SU-DHL-6 (cell line): ENCODE measurements at regions not wholly inside any gene's neighbourhood (a gene's known extent, or its start where the extent isn't known, plus 50 kb on each side); places are given as distances from the start of the nearest gene placed in this dataset.

ENCODE experiments used
- H2AFZ ChIP-seq: fragments of 200-600 bp; sonication (generic); 2 replicates; pipeline ENCODE4 v1.6.1; 2014; ENCODE audit warnings: low read depth, mild to moderate bottlenecking, moderate library complexity, mixed read lengths, antibody characterized with exemption, low read length; ENCODE audit not compliant: severe bottlenecking
- H3F3A ChIP-seq: fragments of 200-600 bp; shearing (Covaris generic); 2 replicates; pipeline ENCODE4 v1.6.0; 2016; ENCODE audit warnings: antibody characterized with exemption, mild to moderate bottlenecking; ENCODE audit not compliant: insufficient read depth
- H3K27ac ChIP-seq: fragments of 200-600 bp; sonication (generic); 2 replicates; pipeline ENCODE4 v1.5.1; 2016; ENCODE audit warnings: low read depth, mild to moderate bottlenecking, low read length, moderate library complexity, mixed read lengths
- H3K27me3 ChIP-seq: fragments of 200-600 bp; sonication (generic), shearing (Covaris generic); 2 replicates; pipeline ENCODE4 v1.6.0; 2014; ENCODE audit warnings: mild to moderate bottlenecking, low read length
- H3K36me3 ChIP-seq: fragments of 200-600 bp; sonication (generic); 2 replicates; pipeline ENCODE4 v1.6.1; 2014; ENCODE audit warnings: mild to moderate bottlenecking, low read length, mixed read lengths
- H3K4me2 ChIP-seq: fragments of 300-600, 200-600 bp; shearing (Covaris generic), sonication (generic); 2 replicates; pipeline ENCODE4 v1.6.0; 2014; ENCODE audit warnings: low read length, low read depth, mild to moderate bottlenecking; ENCODE audit not compliant: poor library complexity, severe bottlenecking
- H3K4me3 ChIP-seq: fragments of 200-600 bp; sonication (generic); 2 replicates; pipeline ENCODE4 v1.5.1; 2014; ENCODE audit warnings: antibody characterized with exemption, low read length, mild to moderate bottlenecking, mixed read lengths; ENCODE audit not compliant: insufficient read depth, poor library complexity, severe bottlenecking
- H3K79me2 ChIP-seq: fragments of 200-600 bp; sonication (generic); 2 replicates; pipeline ENCODE4 v1.6.1; 2014; ENCODE audit warnings: mild to moderate bottlenecking, low read length, moderate library complexity; ENCODE audit not compliant: insufficient read depth
- H3K9ac ChIP-seq: fragments of 200-600 bp; sonication (generic); 2 replicates; pipeline ENCODE4 v1.7.0; 2014; ENCODE audit warnings: mild to moderate bottlenecking, low read length
- H3K9me2 ChIP-seq: fragments of 200-600 bp; sonication (generic); replicated peaks from 2 replicates; pipeline ENCODE4 v1.6.1; 2014; ENCODE audit warnings: low read length; ENCODE audit not compliant: insufficient read depth
- H3K9me3 ChIP-seq: fragments of 200-600 bp; sonication (generic); 2 replicates; pipeline ENCODE4 v1.6.1; 2014; ENCODE audit warnings: low read length, mixed read lengths; ENCODE audit not compliant: insufficient read depth
- H4K20me1 ChIP-seq: fragments of 200-600 bp; sonication (generic); 2 replicates; pipeline ENCODE4 v1.6.1; 2014; ENCODE audit warnings: low read depth, mild to moderate bottlenecking, antibody characterized with exemption, low read length, moderate library complexity, mixed read lengths
- CTCF ChIP-seq: fragments of 200-600 bp; sonication (generic); IDR thresholded peaks from one replicate; pipeline ENCODE4 v1.5.1; 2017; ENCODE audit warnings: antibody characterized with exemption, mild to moderate bottlenecking, low read length, moderate library complexity; ENCODE audit not compliant: insufficient read depth, poor library complexity, severe bottlenecking
- EZH2phosphoT487 ChIP-seq: fragments of 200-600 bp; sonication (generic), shearing (Covaris generic); conservative IDR thresholded peaks from 2 replicates; pipeline ENCODE4 v1.6.1; 2018; ENCODE audit warnings: mild to moderate bottlenecking, antibody characterized with exemption, low read length, moderate library complexity, mixed read lengths

GRCh38 chr9:93818237-93818636, 136.9 kb downstream of the BARX1 start:
- Histone ChIP-seq H3K4me2 (no peak overlapping the region), H2AFZ (no peak overlapping the region), H3K9me3 (no peaks in the 10 kb centered on the region), H3K4me3 (no peak overlapping the region), H3K36me3 (no peaks in the 10 kb centered on the region), H4K20me1 (no peaks in the 10 kb centered on the region), H3K9ac (no peak overlapping the region), H3K27me3 (no peaks in the 10 kb centered on the region), H3K9me2 (no peaks in the 10 kb centered on the region), H3K27ac (no peak overlapping the region), H3F3A (no peaks in the 10 kb centered on the region), H3K79me2 (no peaks in the 10 kb centered on the region)
- TF ChIP-seq CTCF (no peak), EZH2phosphoT487 (no peak)

GRCh38 chr9:93815677-93816076, 139.5 kb downstream of the BARX1 start:
- H3K4me3 ChIP-seq, result no peak overlapping the region
- TF ChIP-seq EZH2phosphoT487 (no peak), CTCF (no peak)
- no peaks in the 10 kb centered on the region for H3K9me2 ChIP-seq
- no peak overlapping the region for H3K4me2 ChIP-seq
- no peak overlapping the region for H3K9ac ChIP-seq
- H3K9me3 ChIP-seq, result no peaks in the 10 kb centered on the region
- H2AFZ ChIP-seq, result no peak overlapping the region
- no peaks in the 10 kb centered on the region for H3K36me3 ChIP-seq
- no peak overlapping the region for H3K27ac ChIP-seq
- no peaks in the 10 kb centered on the region for H3F3A ChIP-seq
- H3K27me3 ChIP-seq, result no peaks in the 10 kb centered on the region
- H3K79me2 ChIP-seq, result no peaks in the 10 kb centered on the region
- no peaks in the 10 kb centered on the region for H4K20me1 ChIP-seq

GRCh38 chr9:93815135-93815534, 140.0 kb downstream of the BARX1 start:
- no peaks in the 10 kb centered on the region for H3K36me3 ChIP-seq
- TF ChIP-seq EZH2phosphoT487 (no peak), CTCF (no peak)

More at GRCh38 chr9:93815135-93815534, 140.0 kb downstream of the BARX1 start:
- no peak overlapping the region for H3K4me2 ChIP-seq
- no peaks in the 10 kb centered on the region for H3K9me2 ChIP-seq
- no peak overlapping the region for H3K27ac ChIP-seq
- H3K9me3 ChIP-seq, result no peaks in the 10 kb centered on the region
- no peaks in the 10 kb centered on the region for H3F3A ChIP-seq
- no peak overlapping the region for H3K4me3 ChIP-seq
- H3K27me3 ChIP-seq, result no peaks in the 10 kb centered on the region
- no peak overlapping the region for H2AFZ ChIP-seq
- H3K9ac ChIP-seq, result no peak overlapping the region
- no peaks in the 10 kb centered on the region for H4K20me1 ChIP-seq
- H3K79me2 ChIP-seq, result no peaks in the 10 kb centered on the region
